GM19023 (cell line): ENCODE measurements at regions not wholly inside any gene's neighbourhood (a gene's known extent, or its start where the extent isn't known, plus 50 kb on each side); places are given as distances from the start of the nearest gene placed in this dataset.
"Not testable (repeated sequence)": the region's sequence is repeated elsewhere in the genome, so short reads cannot be mapped to it uniquely, and the experiment has no call there.

ENCODE experiments used
- ATAC-seq: cut with Tn5 transposase; IDR thresholded peaks from one replicate; pipeline ENCODE4 v1.9.1; 2021; ENCODE audit warnings: mild to moderate bottlenecking, moderate library complexity; ENCODE audit not compliant: unreplicated experiment

- no peak for ATAC-seq
Measured at GRCh38 chr19:29154163-29154562, 58.8 kb downstream of the UQCRFS1 start.

- no peak for ATAC-seq
Measured at GRCh38 chr19:29145756-29146155, 67.2 kb downstream of the UQCRFS1 start.

GRCh38 chr19:29143183-29143582, 69.8 kb downstream of the UQCRFS1 start:
- no peak for ATAC-seq

GRCh38 chr19:29139227-29139626, 73.7 kb downstream of the UQCRFS1 start:
- no peak for ATAC-seq

- not testable (repeated sequence) for ATAC-seq
Measured at GRCh38 chr19:29138206-29138605, 74.7 kb downstream of the UQCRFS1 start.

GRCh38 chr19:29131456-29131855, 81.5 kb downstream of the UQCRFS1 start:
- ATAC-seq, result no peak

GRCh38 chr19:29129148-29129547, 83.8 kb downstream of the UQCRFS1 start:
- ATAC-seq, result no peak

GRCh38 chr19:29128203-29128602, 84.7 kb downstream of the UQCRFS1 start:
- ATAC-seq, result no peak

GRCh38 chr19:29122185-29122584, 90.8 kb downstream of the UQCRFS1 start:
- no peak for ATAC-seq

- no peak for ATAC-seq
Measured at GRCh38 chr19:29121684-29122083, 91.3 kb downstream of the UQCRFS1 start.

GRCh38 chr19:29120466-29120865, 92.5 kb downstream of the UQCRFS1 start:
- no peak for ATAC-seq

GRCh38 chr19:29119590-29119989, 93.4 kb downstream of the UQCRFS1 start:
- ATAC-seq, result no peak

GRCh38 chr19:29118389-29118788, 94.6 kb downstream of the UQCRFS1 start:
- no peak for ATAC-seq

GRCh38 chr19:29117926-29118325, 95.0 kb downstream of the UQCRFS1 start:
- no peak for ATAC-seq

GRCh38 chr19:29115181-29115580, 97.8 kb downstream of the UQCRFS1 start:
- no peak for ATAC-seq

- ATAC-seq, result no peak
Measured at GRCh38 chr19:29113838-29114237, 99.1 kb downstream of the UQCRFS1 start.

- ATAC-seq, result no peak
Measured at GRCh38 chr19:29111576-29111975, 101.4 kb downstream of the UQCRFS1 start.

- no peak for ATAC-seq
Measured at GRCh38 chr19:29107831-29108230, 105.1 kb downstream of the UQCRFS1 start.

- ATAC-seq, result no peak
Measured at GRCh38 chr19:29106346-29106885, 106.5 kb downstream of the UQCRFS1 start.

- no peak for ATAC-seq
Measured at GRCh38 chr19:29105629-29106292, 107.2 kb downstream of the UQCRFS1 start.

GRCh38 chr19:29104605-29105241, 108.2 kb downstream of the UQCRFS1 start:
- no peak for ATAC-seq

GRCh38 chr19:29098863-29099481, 114.0 kb downstream of the UQCRFS1 start:
- ATAC-seq, result no peak
